ENCODE measurements at regions not wholly inside any gene's neighbourhood (a gene's known extent, or its start where the extent isn't known, plus 50 kb on each side); places are given as distances from the start of the nearest gene placed in this dataset.

GRCh38 chr15:69663441-69663840 lies 210.8 kb downstream of the RPLP1 start:
- Mint-ChIP-seq H3K4me1 (peaks cover 21% of the 10 kb centered on the region), H3K4me3 (no peak overlapping the region), H3K27me3 (peaks cover 5% of the 10 kb centered on the region), H3K36me3 (no peaks in the 10 kb centered on the region), H3K9me3 (ENCODE audit: low read depth) (no peaks in the 10 kb centered on the region), H3K27ac (no peak overlapping the region)
- ATAC-seq (no peak), DNase-seq (no peak)
- CTCF ChIA-PET, result no interaction called here

GRCh38 chr15:69663982-69664381 lies 211.4 kb downstream of the RPLP1 start:
- CTCF ChIA-PET, result no interaction called here
- H3K9me3 Mint-ChIP-seq (ENCODE audit: low read depth), result no peaks in the 10 kb centered on the region
- DNase-seq (no peak), ATAC-seq (no peak)
- H3K4me3 Mint-ChIP-seq, result no peak overlapping the region
- H3K4me1 Mint-ChIP-seq, result peaks cover 26% of the 10 kb centered on the region
- H3K27me3 Mint-ChIP-seq, result peaks cover 3% of the 10 kb centered on the region
- H3K36me3 Mint-ChIP-seq, result no peaks in the 10 kb centered on the region
- H3K27ac Mint-ChIP-seq, result no peak overlapping the region

GRCh38 chr15:69664572-69665571 lies 212.3 kb downstream of the RPLP1 start:
- H3K4me1 Mint-ChIP-seq, result peaks cover 35% of the 10 kb centered on the region
- no peaks in the 10 kb centered on the region for H3K36me3 Mint-ChIP-seq
- no peak overlapping the region for H3K4me3 Mint-ChIP-seq
- ATAC-seq (no peak), DNase-seq (no peak)
- no peak overlapping the region for H3K27ac Mint-ChIP-seq
- CTCF ChIA-PET, result no interaction called here
- H3K27me3 Mint-ChIP-seq, result peaks cover 3% of the 10 kb centered on the region
- H3K9me3 Mint-ChIP-seq (ENCODE audit: low read depth), result no peaks in the 10 kb centered on the region

- H3K9me3 Mint-ChIP-seq (ENCODE audit: low read depth), result no peaks in the 10 kb centered on the region
- ATAC-seq (no peak), DNase-seq (no peak)
- H3K27me3 Mint-ChIP-seq, result peaks cover 3% of the 10 kb centered on the region
- no peaks in the 10 kb centered on the region for H3K36me3 Mint-ChIP-seq
- H3K27ac Mint-ChIP-seq, result no peak overlapping the region
- H3K4me3 Mint-ChIP-seq, result no peak overlapping the region
- CTCF ChIA-PET, result no interaction called here
- H3K4me1 Mint-ChIP-seq, result peaks cover 40% of the 10 kb centered on the region
Observed at GRCh38 chr15:69665641-69666111, 213.1 kb downstream of the RPLP1 start.

- DNase-seq, result no peak
- Mint-ChIP-seq H3K9me3 (ENCODE audit: low read depth) (no peaks in the 10 kb centered on the region), H3K27me3 (peaks cover 5% of the 10 kb centered on the region), H3K27ac (no peak overlapping the region), H3K4me3 (no peak overlapping the region), H3K4me1 (peaks cover 40% of the 10 kb centered on the region), H3K36me3 (no peaks in the 10 kb centered on the region)
- ATAC-seq, result no peak
- CTCF ChIA-PET, result interaction anchor here (1.0 kb wide), 1 partner anchor 14 kb away, joined by 3 read pairs; no protein-coding TSS in a partner anchor
Observed at GRCh38 chr15:69666441-69666882, 213.8 kb downstream of the RPLP1 start.

- Mint-ChIP-seq H3K4me1 (peaks cover 40% of the 10 kb centered on the region), H3K36me3 (no peaks in the 10 kb centered on the region), H3K4me3 (no peak overlapping the region), H3K27me3 (peaks cover 9% of the 10 kb centered on the region), H3K9me3 (ENCODE audit: low read depth) (no peaks in the 10 kb centered on the region), H3K27ac (no peak overlapping the region)
- no peak for ATAC-seq
- DNase-seq, result no peak
- CTCF ChIA-PET, result interaction anchor here (1.0 kb wide), 1 partner anchor 15 kb away, joined by 3 read pairs; no protein-coding TSS in a partner anchor
Observed at GRCh38 chr15:69666921-69667811, 214.5 kb downstream of the RPLP1 start.

GRCh38 chr15:69668039-69668705 lies 215.6 kb downstream of the RPLP1 start:
- CTCF ChIA-PET, result interaction anchor here (0.9 to 1.6 kb wide), 3 partner anchors 28 to 90 kb away, joined by 3 read pairs; no protein-coding TSS in a partner anchor
- Mint-ChIP-seq H3K9me3 (ENCODE audit: low read depth) (no peaks in the 10 kb centered on the region), H3K27me3 (peaks cover 9% of the 10 kb centered on the region), H3K27ac (no peak overlapping the region), H3K4me1 (peaks cover 40% of the 10 kb centered on the region), H3K4me3 (no peak overlapping the region), H3K36me3 (no peaks in the 10 kb centered on the region)
- ATAC-seq (peak; percentile 40), DNase-seq (no peak)

- no peak overlapping the region for H3K4me3 Mint-ChIP-seq
- DNase-seq (peak; percentile 80), ATAC-seq (peak; percentile 69)
- no peaks in the 10 kb centered on the region for H3K9me3 Mint-ChIP-seq (ENCODE audit: low read depth)
- CTCF ChIA-PET, result interaction anchor here (1.1 to 2.0 kb wide), 4 partner anchors 45 to 89 kb away, joined by 3 to 5 read pairs (median 3); no protein-coding TSS in a partner anchor
- H3K27ac Mint-ChIP-seq, result peak overlapping the region; percentile 37
- no peaks in the 10 kb centered on the region for H3K36me3 Mint-ChIP-seq
- peaks cover 13% of the 10 kb centered on the region for H3K27me3 Mint-ChIP-seq
- H3K4me1 Mint-ChIP-seq, result peaks cover 40% of the 10 kb centered on the region
Observed at GRCh38 chr15:69668963-69669362, 216.3 kb downstream of the RPLP1 start.

- ATAC-seq (no peak), DNase-seq (no peak)
- Mint-ChIP-seq H3K9me3 (ENCODE audit: low read depth) (no peaks in the 10 kb centered on the region), H3K36me3 (no peaks in the 10 kb centered on the region), H3K27me3 (peaks cover 16% of the 10 kb centered on the region), H3K4me3 (no peak overlapping the region), H3K4me1 (peaks cover 40% of the 10 kb centered on the region), H3K27ac (no peak overlapping the region)
- CTCF ChIA-PET, result interaction anchor here (1.1 to 2.0 kb wide), 4 partner anchors 45 to 88 kb away, joined by 3 to 5 read pairs (median 3); no protein-coding TSS in a partner anchor
Observed at GRCh38 chr15:69669446-69669845, 216.8 kb downstream of the RPLP1 start.

GRCh38 chr15:69673291-69673881 lies 220.8 kb downstream of the RPLP1 start:
- Mint-ChIP-seq H3K36me3 (no peaks in the 10 kb centered on the region), H3K27ac (no peak overlapping the region), H3K27me3 (peaks cover 46% of the 10 kb centered on the region), H3K4me3 (no peak overlapping the region), H3K4me1 (peaks cover 19% of the 10 kb centered on the region), H3K9me3 (ENCODE audit: low read depth) (no peaks in the 10 kb centered on the region)
- no peak for ATAC-seq
- DNase-seq, result no peak
- CTCF ChIA-PET, result no interaction called here

GRCh38 chr15:69675731-69676130 lies 223.1 kb downstream of the RPLP1 start:
- no peak overlapping the region for H3K27ac Mint-ChIP-seq

GRCh38 chr15:69677403-69677802 lies 224.8 kb downstream of the RPLP1 start:
- Mint-ChIP-seq H3K4me1 (peaks cover 10% of the 10 kb centered on the region), H3K9me3 (ENCODE audit: low read depth) (no peaks in the 10 kb centered on the region), H3K36me3 (peaks cover 2% of the 10 kb centered on the region), H3K4me3 (no peak overlapping the region), H3K27ac (no peak overlapping the region), H3K27me3 (peaks cover 68% of the 10 kb centered on the region)
- ATAC-seq, result no peak
- CTCF ChIA-PET, result no interaction called here
- no peak for DNase-seq

More at GRCh38 chr15:69675731-69676130, 223.1 kb downstream of the RPLP1 start:
- CTCF ChIA-PET, result no interaction called here
- no peaks in the 10 kb centered on the region for H3K9me3 Mint-ChIP-seq (ENCODE audit: low read depth)
- H3K27me3 Mint-ChIP-seq, result peaks cover 61% of the 10 kb centered on the region
- no peak overlapping the region for H3K4me3 Mint-ChIP-seq
- H3K36me3 Mint-ChIP-seq, result no peaks in the 10 kb centered on the region
- no peak for DNase-seq
- H3K4me1 Mint-ChIP-seq, result peaks cover 10% of the 10 kb centered on the region
- ATAC-seq, result no peak

Measured in activated CD8-positive, alpha-beta memory T cell treated with anti-CD3 and anti-CD28 coated beads, Interleukin-2, amount 10 ng/mL, durations not matched to agents 7 days and 5 days (primary cell).